Hepatocyte (in vitro differentiated cells): ENCODE measurements at regions not wholly inside any gene's neighbourhood (a gene's known extent, or its start where the extent isn't known, plus 50 kb on each side); places are given as distances from the start of the nearest gene placed in this dataset.

Experiments used
- DNase-seq: peaks from one replicate; pipeline ENCODE4 v3.0.0-alpha.2; 2016; ENCODE audit warnings: low spot score
- H2AFZ ChIP-seq: fragments of 200-600 bp; sonication (generic); 2 replicates; pipeline ENCODE4 v1.6.0; 2016; ENCODE audit warnings: antibody characterized with exemption, mild to moderate bottlenecking
- H3K27ac ChIP-seq: fragments of 200-600 bp; sonication (generic); 2 replicates; pipeline ENCODE4 v1.5.1; 2016; ENCODE audit warnings: mild to moderate bottlenecking
- H3K27me3 ChIP-seq: fragments of 200-600 bp; sonication (generic); 2 replicates; pipeline ENCODE4 v1.6.1; 2016
- H3K36me3 ChIP-seq: fragments of 200-600 bp; sonication (generic); replicated peaks from 2 replicates; pipeline ENCODE4 v1.5.1; 2016; ENCODE audit warnings: low read depth; ENCODE audit not compliant: insufficient read depth
- H3K4me1 ChIP-seq: fragments of 200-600 bp; sonication (generic); 2 replicates; pipeline ENCODE4 v1.5.1; 2016; ENCODE audit warnings: mild to moderate bottlenecking, moderate library complexity; ENCODE audit not compliant: insufficient read depth
- H3K4me2 ChIP-seq: fragments of 200-600 bp; sonication (generic); 2 replicates; pipeline ENCODE4 v1.6.0; 2016
- H3K4me3 ChIP-seq: fragments of 200-600 bp; sonication (generic); 2 replicates; pipeline ENCODE4 v1.5.1; 2016; ENCODE audit warnings: mild to moderate bottlenecking
- H3K79me2 ChIP-seq: fragments of 200-600 bp; sonication (generic); 2 replicates; pipeline ENCODE4 v1.6.0; 2017; ENCODE audit warnings: mild to moderate bottlenecking
- H3K9me2 ChIP-seq: fragments of 200-600 bp; sonication (generic); replicated peaks from 2 replicates; pipeline ENCODE4 v1.6.0; 2017; ENCODE audit warnings: mild to moderate bottlenecking; ENCODE audit not compliant: insufficient read depth
- H3K9me3 ChIP-seq: fragments of 200-600 bp; sonication (generic); 2 replicates; pipeline ENCODE4 v1.5.1; 2016; ENCODE audit warnings: low read depth, mild to moderate bottlenecking
- H4K20me1 ChIP-seq: fragments of 200-600 bp; sonication (generic); 2 replicates; pipeline ENCODE4 v1.6.0; 2016; ENCODE audit warnings: mild to moderate bottlenecking; ENCODE audit not compliant: insufficient read depth, poor library complexity, severe bottlenecking
- CTCF ChIP-seq: fragments of 200-600 bp; sonication (generic); IDR thresholded peaks from 2 replicates; pipeline ENCODE4 v1.5.1; 2016; ENCODE audit warnings: antibody characterized with exemption, mild to moderate bottlenecking; ENCODE audit not compliant: poor library complexity
- EZH2 ChIP-seq: fragments of 200-600 bp; sonication (generic); IDR thresholded peaks from 2 replicates; pipeline ENCODE4 v1.6.1; 2016; ENCODE audit warnings: antibody characterized with exemption, mild to moderate bottlenecking, borderline replicate concordance
- EZH2phosphoT487 ChIP-seq: fragments of 200-600 bp; sonication (generic); IDR thresholded peaks from one replicate; pipeline ENCODE4 v1.6.1; 2018; ENCODE audit warnings: antibody characterized with exemption, mild to moderate bottlenecking, low read depth, moderate library complexity; ENCODE audit not compliant: unreplicated experiment, severe bottlenecking
- WGBS: methylation state at CpG from one replicate; pipeline ENCODE4 v1.1.6; 2016; ENCODE audit warnings: low lambda C conversion rate; ENCODE audit errors: missing lambda C conversion rate; 5-methylcytosine and 5-hydroxymethylcytosine counted together

DNA sequence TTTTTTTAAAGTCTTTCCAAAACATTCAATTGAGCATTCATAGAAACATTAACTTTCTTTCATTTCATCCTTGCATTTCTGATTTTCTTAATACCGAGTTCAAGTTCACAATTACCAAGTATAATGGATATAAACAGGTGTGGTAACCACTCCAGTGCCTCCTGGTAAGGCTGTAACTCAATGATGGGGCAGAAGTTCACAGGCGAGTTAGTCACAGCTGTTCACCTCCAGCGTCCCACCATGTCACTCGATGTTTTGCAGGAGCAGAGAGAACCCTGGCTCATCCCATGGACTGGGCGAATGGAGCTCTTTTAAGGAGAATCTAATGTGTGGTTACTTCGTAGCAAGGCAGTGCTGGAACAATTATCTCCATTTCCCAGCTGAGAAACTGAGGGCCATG lies 94.4 kb upstream of the ALX4 start:
- 87% methylated on average over 6 of the region's 6 CpGs for WGBS
- no peak overlapping the region for H2AFZ ChIP-seq
- no peak for DNase-seq
- no peaks in the 10 kb centered on the region for H3K79me2 ChIP-seq
- no peak overlapping the region for H3K27ac ChIP-seq
- H3K4me3 ChIP-seq = no peak overlapping the region
- no peaks in the 10 kb centered on the region for H3K9me3 ChIP-seq
- no peaks in the 10 kb centered on the region for H3K4me1 ChIP-seq
- no peak overlapping the region for H3K4me2 ChIP-seq
- H4K20me1 ChIP-seq = no peaks in the 10 kb centered on the region
- TF ChIP-seq CTCF (no peak), EZH2phosphoT487 (no peak), EZH2 (no peak)
- H3K9me2 ChIP-seq = no peaks in the 10 kb centered on the region
- H3K27me3 ChIP-seq = peaks cover 4% of the 10 kb centered on the region
- H3K36me3 ChIP-seq = no peaks in the 10 kb centered on the region

DNA sequence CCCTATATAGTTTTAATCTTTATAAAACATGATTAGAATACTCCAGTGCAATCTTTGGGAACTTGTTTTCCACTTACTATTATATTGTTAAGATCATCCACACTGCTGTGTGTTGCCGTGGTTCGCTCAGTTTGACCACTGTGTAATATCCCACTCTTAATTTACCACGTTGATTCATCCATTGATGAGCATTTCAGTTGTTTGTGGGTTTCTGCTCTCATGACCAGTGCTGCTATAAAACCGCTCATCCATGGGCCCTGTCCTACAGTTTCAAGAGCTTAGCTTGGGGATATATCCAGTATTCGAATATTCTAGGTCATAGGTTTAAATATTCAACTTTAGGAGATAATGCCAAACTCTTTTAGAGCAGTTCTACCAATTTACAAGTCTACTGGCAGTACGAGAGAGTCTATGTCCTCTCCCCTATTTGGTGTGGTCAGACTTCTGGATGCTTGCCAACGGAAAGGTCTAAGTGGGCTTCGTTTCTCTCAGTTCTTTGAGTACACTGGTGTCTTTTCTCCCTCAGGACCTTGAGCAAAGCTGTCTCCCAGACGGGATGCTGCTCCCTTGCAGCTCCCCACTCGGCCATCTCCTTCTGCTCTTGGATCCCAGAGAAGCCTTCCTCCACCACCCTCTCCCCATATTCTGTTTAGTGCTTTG lies 94.9 kb upstream of the ALX4 start:
- no peak for TF ChIP-seq EZH2
- no peak for TF ChIP-seq EZH2phosphoT487
- TF ChIP-seq CTCF = no peak
- DNase-seq = no peak
- Histone ChIP-seq H3K27ac (no peak overlapping the region), H3K4me2 (no peak overlapping the region), H3K4me1 (no peaks in the 10 kb centered on the region), H3K4me3 (no peak overlapping the region), H3K9me3 (no peaks in the 10 kb centered on the region), H3K79me2 (no peaks in the 10 kb centered on the region), H3K27me3 (peaks cover 4% of the 10 kb centered on the region), H4K20me1 (no peaks in the 10 kb centered on the region), H2AFZ (no peak overlapping the region), H3K9me2 (no peaks in the 10 kb centered on the region), H3K36me3 (no peaks in the 10 kb centered on the region)
- 84% methylated on average over 10 of the region's 10 CpGs for WGBS

GRCh38 chr11:44407211-44407996 lies 97.5 kb upstream of the ALX4 start:
- H3K9me2 ChIP-seq = no peaks in the 10 kb centered on the region
- H3K79me2 ChIP-seq = no peaks in the 10 kb centered on the region
- DNase-seq = no peak
- no peak overlapping the region for H2AFZ ChIP-seq
- H4K20me1 ChIP-seq = no peaks in the 10 kb centered on the region
- TF ChIP-seq CTCF = no peak
- no peak for TF ChIP-seq EZH2phosphoT487
- TF ChIP-seq EZH2 = no peak
- H3K9me3 ChIP-seq = no peaks in the 10 kb centered on the region
- WGBS = 75% methylated on average over 7 of the region's 7 CpGs
- no peak overlapping the region for H3K27ac ChIP-seq
- H3K4me2 ChIP-seq = no peak overlapping the region
- H3K4me3 ChIP-seq = no peak overlapping the region
- H3K36me3 ChIP-seq = no peaks in the 10 kb centered on the region
- H3K27me3 ChIP-seq = peaks cover 4% of the 10 kb centered on the region
- no peaks in the 10 kb centered on the region for H3K4me1 ChIP-seq
